Endothelial cell of umbilical vein (primary cell): ENCODE measurements at regions not wholly inside any gene's neighbourhood (a gene's known extent, or its start where the extent isn't known, plus 50 kb on each side); places are given as distances from the start of the nearest gene placed in this dataset.

Experiments used
- BruUV-seq: library from RNA; stranded (reverse); fragments of 400-500 nt; replicated peaks from 2 replicates; lab custom pipeline; 2021; lab: Mats Ljungman, UMichigan
- CTCF ChIA-PET: fragments of 300-600, 350-600 bp; sonication (Branson Sonifier 250); formaldehyde crosslinking; loops from one replicate; lab custom pipeline; 2021; ENCODE audit warnings: antibody characterized with exemption, inconsistent platforms; lab: Charles Lee
- POLR2A ChIA-PET: fragments of 300-600, 350-600 bp; sonication (Branson Sonifier 250); formaldehyde crosslinking; loops from one replicate; lab custom pipeline; 2021; ENCODE audit warnings: antibody characterized with exemption, inconsistent platforms; lab: Charles Lee
- DNase-seq: peaks from one replicate; pipeline ENCODE4 v3.0.0-alpha.2; 2011; ENCODE audit warnings: low read depth, low spot score
- FAIRE-seq: peaks from 2 replicates; lab custom pipeline; 2011; peaks lifted over from hg19 to GRCh38; lab: Jason Lieb, UNC
- H2AFZ ChIP-seq: 2 replicates; pipeline ENCODE4 v1.6.0; 2012; ENCODE audit warnings: low read depth, low read length, control low read depth, inconsistent platforms
- H3K27ac ChIP-seq: 2 replicates; pipeline ENCODE4 v1.5.1; 2011; ENCODE audit warnings: low read depth, mild to moderate bottlenecking, control low read depth, low read length, moderate library complexity; ENCODE audit not compliant: insufficient read depth
- H3K27me3 ChIP-seq, 2 experiments: 2 replicates each; pipeline versions ENCODE4 v1.6.0 to v1.6.1; 2011; ENCODE audit warnings: low read length in 2 of 2, mixed read lengths in 1 of 2; ENCODE audit not compliant: control insufficient read depth in 2 of 2, insufficient read depth in 2 of 2
- H3K36me3 ChIP-seq, 2 experiments: 2 replicates in 1 of 2; 3 replicates in 1 of 2; pipeline ENCODE4 v1.5.1; 2011; ENCODE audit warnings: low read length in 2 of 2, mild to moderate bottlenecking in 1 of 2, moderate library complexity in 1 of 2; ENCODE audit not compliant: control insufficient read depth in 2 of 2, insufficient read depth in 2 of 2; ENCODE audit errors: extremely low read depth in 1 of 2
- H3K4me1 ChIP-seq: 3 replicates; pipeline ENCODE4 v1.5.1; 2011; ENCODE audit warnings: mild to moderate bottlenecking, low read length; ENCODE audit not compliant: control insufficient read depth, insufficient read depth; ENCODE audit errors: extremely low read depth
- H3K4me2 ChIP-seq: 2 replicates; pipeline ENCODE4 v1.6.1; 2011; ENCODE audit warnings: low read length, control low read depth, mixed read lengths; ENCODE audit not compliant: insufficient read depth
- H3K4me3 ChIP-seq, 3 experiments: fragments of 200-600 bp in 1 of 3; sonication (generic), shearing (Covaris generic) in 1 of 3; replicated peaks in 1 of 3; 2 replicates each; pipeline ENCODE4 v1.5.1; 2011 to 2016; ENCODE audit warnings: control low read depth in 3 of 3, low read length in 3 of 3, mild to moderate bottlenecking in 2 of 3, inconsistent platforms in 1 of 3, low read depth in 1 of 3, moderate library complexity in 1 of 3; ENCODE audit not compliant: insufficient read depth in 1 of 3
- H3K79me2 ChIP-seq: 2 replicates; pipeline ENCODE4 v1.6.0; 2012; ENCODE audit warnings: low read length, inconsistent platforms; ENCODE audit not compliant: control insufficient read depth, insufficient read depth
- H3K9ac ChIP-seq: replicated peaks from 2 replicates; pipeline ENCODE3; 2011; ENCODE audit warnings: low read length, control low read depth; ENCODE audit not compliant: insufficient read depth; ENCODE audit errors: extremely low read depth
- H3K9me1 ChIP-seq: replicated peaks from 3 replicates; pipeline ENCODE4 v1.6.0; 2011; ENCODE audit warnings: mild to moderate bottlenecking, low read length; ENCODE audit not compliant: control insufficient read depth, insufficient read depth; ENCODE audit errors: extremely low read depth
- H3K9me3 ChIP-seq: replicated peaks from 2 replicates; pipeline ENCODE4 v1.5.1; 2012; ENCODE audit warnings: low read length, inconsistent platforms; ENCODE audit not compliant: control insufficient read depth, insufficient read depth
- H4K20me1 ChIP-seq: replicated peaks from 2 replicates; pipeline ENCODE3; 2011; ENCODE audit warnings: mild to moderate bottlenecking, low read length; ENCODE audit not compliant: control insufficient read depth, insufficient read depth; ENCODE audit errors: extremely low read depth
- EZH2 ChIP-seq: IDR thresholded peaks from 2 replicates; pipeline ENCODE4 v1.6.1; 2012; ENCODE audit warnings: borderline replicate concordance, low read depth, mild to moderate bottlenecking, moderate library complexity, low read length, inconsistent platforms; ENCODE audit not compliant: severe bottlenecking
- GATA2 ChIP-seq: IDR thresholded peaks from 2 replicates; pipeline ENCODE4 v1.7.0; 2011; ENCODE audit warnings: low read depth, mild to moderate bottlenecking, moderate library complexity, mixed read lengths, low read length; ENCODE audit not compliant: insufficient read length, insufficient read depth
- JUN ChIP-seq: IDR thresholded peaks from 2 replicates; pipeline ENCODE4 v1.6.1; 2011; ENCODE audit warnings: borderline replicate concordance, low read depth; ENCODE audit not compliant: insufficient read length, insufficient read depth
- MYC ChIP-seq: IDR thresholded peaks from one replicate; pipeline ENCODE4 v1.6.1; 2011; ENCODE audit warnings: mild to moderate bottlenecking, low read depth, low read length
- POLR2A ChIP-seq: IDR thresholded peaks from 2 replicates; pipeline ENCODE4 v1.6.1; 2012; ENCODE audit warnings: low read depth, mild to moderate bottlenecking, control low read depth, low read length
- POLR2AphosphoS5 ChIP-seq: IDR thresholded peaks from 2 replicates; pipeline ENCODE4 v1.6.1; 2012; ENCODE audit warnings: low read depth, mild to moderate bottlenecking, control low read depth, low read length, moderate library complexity; ENCODE audit not compliant: insufficient read depth
- dilution Hi-C: fragments of 300-500 bp; cut with MboI; formaldehyde crosslinking; loops from one replicate; pipeline ENCODE4 v1.15.0; 2019; ENCODE audit warnings: low sequenced_read_pairs; ENCODE audit not compliant: extremely low pct_ligation_motif_present
- intact Hi-C: fragments of 100-400 bp; cut with micrococcal nuclease; formaldehyde crosslinking; loops from one replicate; pipeline ENCODE4 v1.10.0; 2022
- TF ChIP-seq, protein P1 (sequence below), 2 donors: IDR thresholded peaks; 1 replicate in 1 of 2; 2 replicates in 1 of 2; pipeline ENCODE4 v1.5.1; 2011; ENCODE audit warnings: low read length in 2 of 2, mild to moderate bottlenecking in 2 of 2, moderate library complexity in 2 of 2, control low read depth in 1 of 2, inconsistent platforms in 1 of 2, low read depth in 1 of 2; ENCODE audit not compliant: insufficient read depth in 1 of 2; ENCODE audit errors: extremely low read depth in 1 of 2
- TF ChIP-seq, protein P2 (sequence below): IDR thresholded peaks from 2 replicates; pipeline ENCODE4 v1.6.1; 2011; ENCODE audit not compliant: insufficient read depth, insufficient read length

DNA sequence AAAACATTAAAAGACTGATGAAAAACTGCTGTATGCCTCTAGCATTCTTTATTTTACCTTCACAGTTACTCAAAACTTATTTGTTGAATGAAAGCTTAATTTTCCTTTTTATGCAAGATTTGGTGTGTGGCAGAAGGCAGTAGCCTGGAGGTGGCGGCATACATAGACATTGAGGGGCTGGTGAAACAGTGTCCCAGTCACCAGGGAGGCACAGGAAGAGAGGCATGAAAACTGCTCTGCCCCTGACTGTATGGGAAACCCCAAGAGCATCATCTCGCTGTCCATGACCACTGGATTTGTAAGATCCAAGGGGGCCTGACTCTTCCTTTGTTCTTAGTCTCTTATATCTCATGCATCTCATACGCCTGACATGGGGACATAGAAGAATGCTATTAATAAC is 493.7 kb upstream of the GOLIM4 start:
- H3K4me3 ChIP-seq, result no peak overlapping the region
- POLR2A ChIA-PET, result no interaction called here
- DNase-seq (no peak), FAIRE-seq (no peak)
- no peaks in the 10 kb centered on the region for H4K20me1 ChIP-seq
- CTCF ChIA-PET, result no interaction called here
- TF ChIP-seq, protein P1, sequence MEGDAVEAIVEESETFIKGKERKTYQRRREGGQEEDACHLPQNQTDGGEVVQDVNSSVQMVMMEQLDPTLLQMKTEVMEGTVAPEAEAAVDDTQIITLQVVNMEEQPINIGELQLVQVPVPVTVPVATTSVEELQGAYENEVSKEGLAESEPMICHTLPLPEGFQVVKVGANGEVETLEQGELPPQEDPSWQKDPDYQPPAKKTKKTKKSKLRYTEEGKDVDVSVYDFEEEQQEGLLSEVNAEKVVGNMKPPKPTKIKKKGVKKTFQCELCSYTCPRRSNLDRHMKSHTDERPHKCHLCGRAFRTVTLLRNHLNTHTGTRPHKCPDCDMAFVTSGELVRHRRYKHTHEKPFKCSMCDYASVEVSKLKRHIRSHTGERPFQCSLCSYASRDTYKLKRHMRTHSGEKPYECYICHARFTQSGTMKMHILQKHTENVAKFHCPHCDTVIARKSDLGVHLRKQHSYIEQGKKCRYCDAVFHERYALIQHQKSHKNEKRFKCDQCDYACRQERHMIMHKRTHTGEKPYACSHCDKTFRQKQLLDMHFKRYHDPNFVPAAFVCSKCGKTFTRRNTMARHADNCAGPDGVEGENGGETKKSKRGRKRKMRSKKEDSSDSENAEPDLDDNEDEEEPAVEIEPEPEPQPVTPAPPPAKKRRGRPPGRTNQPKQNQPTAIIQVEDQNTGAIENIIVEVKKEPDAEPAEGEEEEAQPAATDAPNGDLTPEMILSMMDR (IDR thresholded peaks at IDR 0.05; ENCODE audit: extremely low read depth in 1 of 2, insufficient read depth in 1 of 2, low read depth in 1 of 2, low read length in 2 of 2), result no peak
- TF ChIP-seq POLR2A (no peak), MYC (no peak), EZH2 (no peak), JUN (no peak), GATA2 (no peak), POLR2AphosphoS5 (no peak)
- TF ChIP-seq, protein P2, sequence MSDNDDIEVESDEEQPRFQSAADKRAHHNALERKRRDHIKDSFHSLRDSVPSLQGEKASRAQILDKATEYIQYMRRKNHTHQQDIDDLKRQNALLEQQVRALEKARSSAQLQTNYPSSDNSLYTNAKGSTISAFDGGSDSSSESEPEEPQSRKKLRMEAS, result no peak
- H3K9me1 ChIP-seq, result no peaks in the 10 kb centered on the region
- H3K27me3 ChIP-seq, result peaks cover 0 to 2% of the 10 kb centered on the region in 2 experiments
- no peak overlapping the region for H2AFZ ChIP-seq
- no peak overlapping the region for H3K9ac ChIP-seq
- H3K9me3 ChIP-seq, result no peaks in the 10 kb centered on the region
- no peaks in the 10 kb centered on the region for H3K36me3 ChIP-seq
- H3K27ac ChIP-seq, result no peak overlapping the region
- no peaks in the 10 kb centered on the region for H3K79me2 ChIP-seq
- BruUV-seq, result no TSS peak
- no peak overlapping the region for H3K4me2 ChIP-seq
- intact Hi-C loops (no loop called here), dilution Hi-C loops (no loop called here)
- no peaks in the 10 kb centered on the region for H3K4me1 ChIP-seq
